ENCODE measurements at regions not wholly inside any gene's neighbourhood (a gene's known extent, or its start where the extent isn't known, plus 50 kb on each side); places are given as distances from the start of the nearest gene placed in this dataset.

DNA sequence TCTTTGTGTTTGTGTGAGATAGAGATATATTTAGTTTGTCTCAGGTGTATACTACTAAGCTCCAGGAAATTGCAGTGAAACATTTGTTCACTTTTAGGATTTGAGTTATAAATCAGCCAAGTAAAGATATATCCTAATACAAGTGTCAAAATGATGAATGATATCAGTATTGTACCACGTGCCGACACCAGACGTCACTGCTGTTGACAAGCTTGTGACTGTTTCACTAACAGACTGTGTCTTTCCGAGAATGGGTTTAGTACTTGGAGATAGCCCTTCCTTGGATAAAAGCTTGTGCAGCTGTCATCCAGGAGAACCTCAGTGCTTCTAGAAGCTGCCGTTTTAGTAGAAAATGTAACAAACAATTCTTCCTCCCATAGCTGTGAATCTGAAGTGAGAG is 343.3 kb downstream of the FBXO8 start:
- TF ChIP-seq, protein P1, sequence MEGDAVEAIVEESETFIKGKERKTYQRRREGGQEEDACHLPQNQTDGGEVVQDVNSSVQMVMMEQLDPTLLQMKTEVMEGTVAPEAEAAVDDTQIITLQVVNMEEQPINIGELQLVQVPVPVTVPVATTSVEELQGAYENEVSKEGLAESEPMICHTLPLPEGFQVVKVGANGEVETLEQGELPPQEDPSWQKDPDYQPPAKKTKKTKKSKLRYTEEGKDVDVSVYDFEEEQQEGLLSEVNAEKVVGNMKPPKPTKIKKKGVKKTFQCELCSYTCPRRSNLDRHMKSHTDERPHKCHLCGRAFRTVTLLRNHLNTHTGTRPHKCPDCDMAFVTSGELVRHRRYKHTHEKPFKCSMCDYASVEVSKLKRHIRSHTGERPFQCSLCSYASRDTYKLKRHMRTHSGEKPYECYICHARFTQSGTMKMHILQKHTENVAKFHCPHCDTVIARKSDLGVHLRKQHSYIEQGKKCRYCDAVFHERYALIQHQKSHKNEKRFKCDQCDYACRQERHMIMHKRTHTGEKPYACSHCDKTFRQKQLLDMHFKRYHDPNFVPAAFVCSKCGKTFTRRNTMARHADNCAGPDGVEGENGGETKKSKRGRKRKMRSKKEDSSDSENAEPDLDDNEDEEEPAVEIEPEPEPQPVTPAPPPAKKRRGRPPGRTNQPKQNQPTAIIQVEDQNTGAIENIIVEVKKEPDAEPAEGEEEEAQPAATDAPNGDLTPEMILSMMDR (IDR thresholded peaks at IDR 0.05): no peak
- TF ChIP-seq EZH2 (IDR thresholded peaks at IDR 0.05): no peak
